ENCODE measurements at regions not wholly inside any gene's neighbourhood (a gene's known extent, or its start where the extent isn't known, plus 50 kb on each side); places are given as distances from the start of the nearest gene placed in this dataset.

DNA sequence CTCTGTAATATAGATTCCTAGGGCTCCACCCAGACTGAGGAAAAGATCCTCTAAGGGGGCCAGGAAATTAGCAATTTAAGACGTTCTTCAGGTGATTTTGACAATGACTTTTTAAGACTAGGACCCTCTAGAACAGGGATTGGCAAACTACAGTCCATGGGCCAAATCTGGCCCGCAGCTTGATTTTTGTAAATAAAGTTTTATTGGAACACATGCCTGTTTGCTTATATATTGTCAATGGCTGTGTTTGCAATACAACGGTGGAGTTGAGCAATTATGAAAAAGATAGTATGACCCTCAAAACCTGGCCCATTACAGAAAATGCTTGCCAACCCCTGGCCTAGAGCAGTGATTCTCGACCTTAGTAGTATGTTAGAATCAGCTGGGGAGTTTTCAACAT lies 181.9 kb downstream of the SOX9 start:
- TF ChIP-seq POLR2AphosphoS5 (IDR thresholded peaks at IDR 0.05; ENCODE audit: low read depth, low read length) (no peak), TAF1 (IDR thresholded peaks at IDR 0.05; ENCODE audit: borderline replicate concordance, insufficient read depth, low read length) (no peak)

Measured in PFSK-1 (cell line).